Omental fat pad (tissue), 3 donors: ENCODE measurements at regions not wholly inside any gene's neighbourhood (a gene's known extent, or its start where the extent isn't known, plus 50 kb on each side); places are given as distances from the start of the nearest gene placed in this dataset.
"Not testable (repeated sequence)": the region's sequence is repeated elsewhere in the genome, so short reads cannot be mapped to it uniquely, and the experiment has no call there.

Experiments
- ATAC-seq: fragments of 150-250 bp; one replicate; pipeline ENCODE4 v1.9.1; 2016; ENCODE audit warnings: mild to moderate bottlenecking, moderate library complexity; ENCODE audit not compliant: low FRiP score
- DNase-seq: peaks from one replicate; pipeline ENCODE4 v3.0.0-alpha.2; 2019; ENCODE audit warnings: low spot score
- CTCF ChIP-seq, 3 donors: fragments of 450-650 bp; IDR thresholded peaks; one replicate each; pipeline ENCODE4 v1.5.1; 2016 to 2017; ENCODE audit warnings: antibody characterized with exemption in 3 of 3, mild to moderate bottlenecking in 3 of 3, moderate library complexity in 2 of 3

DNA sequence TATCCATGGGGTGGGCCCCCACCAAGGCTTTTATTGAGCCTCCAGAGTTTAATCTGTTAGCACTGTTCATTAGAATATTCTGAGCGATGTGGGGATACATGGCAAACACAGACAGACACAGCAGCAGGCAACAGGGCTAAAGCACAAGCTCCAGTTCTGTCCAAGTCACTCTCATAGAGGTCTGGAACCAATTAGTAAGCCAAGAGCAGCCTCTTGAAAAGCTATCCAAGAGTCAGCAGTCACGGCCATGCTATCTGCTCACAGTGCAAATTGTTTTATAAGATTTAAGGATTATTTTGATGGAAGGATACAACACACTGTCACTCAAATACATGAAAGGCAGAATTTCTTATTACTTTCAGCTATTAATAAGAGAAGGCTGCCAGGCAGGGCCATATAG, 86.4 kb upstream of the DGKB start:
- ATAC-seq: no peak
- DNase-seq: no peak

GRCh38 chr7:14978687-14979086, 76.1 kb upstream of the DGKB start:
- no peak for DNase-seq
- TF ChIP-seq CTCF (IDR thresholded peaks at IDR 0.05): no peak
- no peak for ATAC-seq

More for the DNA sequence above, 86.4 kb upstream of the DGKB start:
- TF ChIP-seq CTCF (IDR thresholded peaks at IDR 0.05): no peak

DNA sequence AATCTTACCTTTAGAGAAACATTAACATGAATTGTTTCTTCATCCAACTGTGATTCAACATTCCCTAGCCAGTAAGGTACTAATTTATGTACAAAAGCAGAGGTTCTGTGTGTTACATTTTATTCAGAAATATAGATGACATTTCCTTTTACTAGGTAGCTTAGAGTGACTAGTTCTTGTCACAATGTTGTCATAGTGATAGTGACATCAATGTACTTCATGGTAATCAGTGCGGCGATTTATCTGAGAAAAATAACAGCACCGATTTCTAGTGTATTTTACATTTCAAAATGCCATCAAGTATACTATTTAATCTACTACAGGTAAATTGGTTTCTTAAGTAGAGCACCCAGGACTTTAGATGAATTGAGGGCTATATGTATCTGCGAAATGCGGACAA, 72.1 kb upstream of the DGKB start:
- TF ChIP-seq CTCF (IDR thresholded peaks at IDR 0.05): no peak
- no peak for ATAC-seq
- no peak for DNase-seq

DNA sequence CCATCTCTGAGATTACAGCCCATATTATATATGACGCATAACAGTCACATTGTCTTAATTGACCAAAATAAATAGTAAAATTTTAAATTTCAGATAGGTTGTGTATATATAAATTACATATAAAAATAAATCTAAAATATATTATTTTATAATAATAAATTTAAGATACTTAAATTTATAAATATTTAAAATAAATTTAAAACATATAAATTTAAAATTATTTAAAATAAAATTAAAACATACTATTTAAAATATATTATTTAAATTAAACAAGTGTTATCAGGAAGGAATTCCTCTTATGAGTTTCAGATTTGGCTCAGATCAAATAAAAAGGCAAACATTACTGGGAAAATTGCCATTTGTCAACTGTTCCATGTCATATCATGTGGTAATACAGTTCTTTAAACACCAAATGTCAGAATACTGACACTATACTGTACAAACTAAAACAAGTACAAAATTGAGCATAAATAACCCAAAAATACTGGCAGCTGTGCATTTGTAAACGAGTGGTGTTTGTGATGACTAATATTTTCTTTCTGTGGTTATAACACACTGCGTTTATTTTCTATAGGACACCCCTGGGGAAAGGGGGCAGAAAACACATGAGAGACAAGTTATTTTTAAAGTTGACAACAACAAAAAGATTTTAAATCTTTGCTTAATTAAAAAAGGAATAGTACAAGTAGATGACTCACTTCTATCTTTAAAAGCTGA, 71.3 kb upstream of the DGKB start:
- DNase-seq (no peak), ATAC-seq (no peak)
- no peak for TF ChIP-seq CTCF (IDR thresholded peaks at IDR 0.05)

GRCh38 chr7:14971678-14972077, 69.1 kb upstream of the DGKB start:
- not testable (repeated sequence) for DNase-seq, ATAC-seq

- ATAC-seq, DNase-seq: not testable (repeated sequence)
Observed at GRCh38 chr7:14967376-14967775, 64.8 kb upstream of the DGKB start.

DNA sequence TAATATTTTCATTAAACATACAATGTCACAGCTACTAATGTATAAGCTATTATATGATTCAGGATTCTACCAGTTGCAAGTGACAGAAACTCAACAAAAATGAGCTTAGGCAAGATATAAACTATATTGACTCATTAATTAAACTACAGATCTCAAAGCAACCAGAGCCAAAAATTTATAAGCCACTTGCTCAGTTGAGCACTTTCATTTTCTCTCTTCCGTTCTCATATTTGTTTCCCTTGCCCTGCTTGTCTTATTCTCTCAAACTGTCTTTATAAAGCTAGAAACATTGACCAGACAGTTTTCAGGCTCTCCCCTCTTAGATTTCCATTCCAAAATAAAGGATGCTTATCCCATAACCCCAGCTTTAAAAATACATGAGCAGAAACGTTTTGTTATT, 60.2 kb upstream of the DGKB start:
- no peak for ATAC-seq
- no peak for DNase-seq

More for the DNA sequence above, 60.2 kb upstream of the DGKB start:
- TF ChIP-seq CTCF (IDR thresholded peaks at IDR 0.05): no peak
